HTR-8/SVneo (cell line): ENCODE measurements at regions not wholly inside any gene's neighbourhood (a gene's known extent, or its start where the extent isn't known, plus 50 kb on each side); places are given as distances from the start of the nearest gene placed in this dataset.
"Not testable (repeated sequence)": the region's sequence is repeated elsewhere in the genome, so short reads cannot be mapped to it uniquely, and the experiment has no call there.

Experiments
- DNase-seq: peaks from one replicate; pipeline ENCODE4 v3.0.0; 2011; ENCODE audit warnings: low spot score, mixed read lengths; ENCODE audit not compliant: insufficient read length
- FAIRE-seq: peaks from 2 replicates; lab custom pipeline; 2011; peaks lifted over from hg19 to GRCh38; lab: Jason Lieb, UNC

- DNase-seq (no peak), FAIRE-seq (no peak)
Measured at GRCh38 chr1:229131243-229132105, 139.4 kb upstream of the RAB4A start.

- FAIRE-seq (no peak), DNase-seq (no peak)
Measured at GRCh38 chr1:229132106-229132443, 138.8 kb upstream of the RAB4A start.

- no peak for FAIRE-seq
Measured at GRCh38 chr1:229132706-229133105, 138.2 kb upstream of the RAB4A start.

DNA sequence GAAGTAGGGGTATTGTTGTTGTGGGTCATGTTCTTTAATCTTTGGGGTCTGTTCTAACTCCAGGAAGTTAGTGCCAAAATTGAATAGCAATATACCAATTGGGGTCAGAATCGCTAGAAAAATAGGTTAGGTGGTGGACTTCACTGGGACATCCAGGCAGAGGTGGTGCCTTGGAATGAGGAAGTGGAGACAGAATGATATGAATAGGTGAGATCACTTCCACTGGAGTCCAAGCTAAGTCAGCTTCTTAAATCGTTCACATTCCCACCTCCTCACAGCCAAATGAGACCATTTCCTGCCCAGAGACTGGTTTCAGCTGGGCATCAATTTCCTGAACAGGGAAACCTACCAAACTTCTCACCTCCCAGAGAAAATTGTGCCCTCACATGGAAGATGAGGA, 137.8 kb upstream of the RAB4A start:
- FAIRE-seq (no peak), DNase-seq (no peak)

More at GRCh38 chr1:229132706-229133105, 138.2 kb upstream of the RAB4A start:
- no peak for DNase-seq

GRCh38 chr1:229133811-229134210, 137.1 kb upstream of the RAB4A start:
- DNase-seq (no peak), FAIRE-seq (no peak)

- DNase-seq, FAIRE-seq: not testable (repeated sequence)
Measured at GRCh38 chr1:229134381-229135217, 136.3 kb upstream of the RAB4A start.

DNA sequence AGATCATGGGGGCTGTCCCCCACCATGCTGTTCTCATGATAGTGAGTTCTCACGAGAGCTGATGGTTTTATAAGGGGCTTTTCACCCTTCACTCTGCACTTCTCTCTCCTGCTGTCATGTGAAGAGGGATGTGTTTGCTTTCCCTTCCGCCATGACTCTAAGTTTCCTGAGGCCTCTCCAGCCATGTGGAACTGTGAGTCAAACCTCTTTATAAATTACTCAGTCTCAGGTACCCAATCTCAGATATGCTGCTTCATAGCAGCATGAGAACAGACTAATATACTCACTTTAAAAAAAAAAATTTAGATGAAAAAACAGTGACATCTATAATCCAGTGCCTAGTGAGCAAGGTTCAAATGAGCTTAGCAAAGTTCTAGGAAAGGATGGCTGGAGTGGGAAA, 135.1 kb upstream of the RAB4A start:
- FAIRE-seq (no peak), DNase-seq (no peak)

GRCh38 chr1:229136822-229137221, 134.1 kb upstream of the RAB4A start:
- DNase-seq: no peak
- no peak for FAIRE-seq

- no peak for FAIRE-seq
- no peak for DNase-seq
Measured at GRCh38 chr1:229137271-229137670, 133.6 kb upstream of the RAB4A start.

GRCh38 chr1:229138058-229138457, 132.9 kb upstream of the RAB4A start:
- DNase-seq: peak; percentile 20
- FAIRE-seq: no peak

- no peak for FAIRE-seq
- no peak for DNase-seq
Measured at GRCh38 chr1:229139331-229140118, 131.4 kb upstream of the RAB4A start.

DNA sequence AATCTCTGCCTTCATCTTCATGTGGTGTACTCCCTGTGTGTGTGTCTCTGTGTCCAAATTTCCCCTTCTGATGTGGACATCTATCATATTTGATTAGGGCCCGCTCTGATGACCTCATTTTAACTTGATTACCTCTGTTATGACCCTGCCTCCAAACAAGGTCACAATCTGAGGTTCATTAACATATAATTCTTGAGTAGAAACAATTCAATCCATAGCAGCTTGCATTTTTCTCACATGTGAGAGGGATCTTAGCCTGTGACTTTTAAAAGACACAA, 130.9 kb upstream of the RAB4A start:
- FAIRE-seq (no peak), DNase-seq (no peak)

DNA sequence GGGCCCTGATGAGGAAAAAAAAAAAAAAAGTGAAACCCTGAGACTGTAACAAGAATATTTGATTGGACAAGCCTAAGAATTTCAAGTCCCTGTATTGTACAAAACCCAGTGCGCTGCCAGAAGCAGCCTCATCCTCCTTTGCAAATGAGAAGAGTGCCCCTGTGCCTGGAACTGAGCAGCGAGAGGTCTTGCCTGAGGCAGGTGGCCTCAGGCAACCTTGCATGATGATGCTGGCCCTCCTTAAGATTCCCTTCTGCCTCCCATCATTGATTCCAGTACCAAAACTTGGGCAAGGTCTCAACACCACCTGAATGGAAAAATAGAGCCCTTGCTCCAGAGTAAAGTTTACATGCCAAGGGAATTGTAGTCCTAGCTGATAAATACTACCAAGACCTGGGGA, 129.6 kb upstream of the RAB4A start:
- DNase-seq (no peak), FAIRE-seq (no peak)

GRCh38 chr1:229141689-229142377, 129.1 kb upstream of the RAB4A start:
- FAIRE-seq (no peak), DNase-seq (no peak)

DNA sequence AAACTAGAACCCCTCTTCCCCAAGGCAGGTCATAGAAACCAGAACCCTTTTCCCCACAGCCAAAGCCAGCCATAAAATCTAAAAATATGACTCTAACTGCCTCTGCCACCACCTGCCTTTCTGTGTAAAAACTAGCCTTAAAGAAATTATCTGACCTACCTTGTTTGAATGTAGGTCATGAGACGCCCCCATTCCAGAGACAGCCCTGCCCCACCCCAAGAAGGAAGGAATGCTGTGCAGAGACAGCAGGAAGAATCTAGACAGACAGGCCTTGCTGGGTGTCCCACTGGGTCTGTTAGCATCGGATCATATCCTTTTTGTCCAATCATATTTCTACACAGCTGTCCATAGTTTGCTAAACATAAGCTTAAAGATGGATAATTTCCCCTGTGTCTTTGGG, 128.4 kb upstream of the RAB4A start:
- no peak for FAIRE-seq

DNA sequence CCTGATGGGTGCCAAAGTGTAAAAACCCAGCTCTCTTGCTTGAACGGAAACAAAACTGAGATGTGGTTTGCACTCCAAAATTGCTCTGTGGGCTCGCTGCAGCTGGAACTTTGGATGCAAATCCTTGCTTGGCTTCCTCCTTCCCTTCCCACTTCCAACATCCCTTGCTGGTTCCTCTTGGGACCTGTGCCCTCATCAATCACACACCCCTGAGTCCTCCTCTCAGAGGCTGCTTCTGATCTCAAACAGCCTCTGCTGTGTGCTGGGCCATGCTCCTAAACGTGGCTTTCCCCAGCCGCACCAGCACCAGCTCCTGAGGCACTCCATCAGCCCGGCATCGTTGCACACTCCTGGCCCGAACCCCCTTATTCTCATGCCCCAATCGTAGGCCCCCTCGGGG, 124.3 kb upstream of the RAB4A start:
- DNase-seq (no peak), FAIRE-seq (no peak)

More for the DNA sequence above, 128.4 kb upstream of the RAB4A start:
- no peak for DNase-seq

DNA sequence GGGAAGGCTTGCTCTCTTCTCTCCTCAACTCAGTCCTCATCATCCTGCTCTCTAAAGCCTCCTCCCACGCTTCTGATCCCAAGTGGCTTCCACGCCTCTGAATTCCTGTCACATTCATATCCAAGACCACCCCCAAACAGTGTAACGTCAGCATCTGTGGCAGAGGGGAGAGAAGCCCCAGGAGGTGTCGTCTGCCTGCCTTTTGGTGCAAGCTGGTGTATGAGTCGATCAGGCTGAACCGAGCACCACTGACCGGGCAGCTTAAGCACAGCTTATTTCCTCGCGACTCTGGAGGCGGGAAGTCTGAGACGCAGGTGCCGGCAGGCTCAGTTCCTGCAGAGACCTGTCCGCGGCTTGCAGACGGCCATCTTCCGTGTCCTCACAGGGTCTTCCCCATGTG, 123.8 kb upstream of the RAB4A start:
- no peak for DNase-seq
- FAIRE-seq: no peak

DNA sequence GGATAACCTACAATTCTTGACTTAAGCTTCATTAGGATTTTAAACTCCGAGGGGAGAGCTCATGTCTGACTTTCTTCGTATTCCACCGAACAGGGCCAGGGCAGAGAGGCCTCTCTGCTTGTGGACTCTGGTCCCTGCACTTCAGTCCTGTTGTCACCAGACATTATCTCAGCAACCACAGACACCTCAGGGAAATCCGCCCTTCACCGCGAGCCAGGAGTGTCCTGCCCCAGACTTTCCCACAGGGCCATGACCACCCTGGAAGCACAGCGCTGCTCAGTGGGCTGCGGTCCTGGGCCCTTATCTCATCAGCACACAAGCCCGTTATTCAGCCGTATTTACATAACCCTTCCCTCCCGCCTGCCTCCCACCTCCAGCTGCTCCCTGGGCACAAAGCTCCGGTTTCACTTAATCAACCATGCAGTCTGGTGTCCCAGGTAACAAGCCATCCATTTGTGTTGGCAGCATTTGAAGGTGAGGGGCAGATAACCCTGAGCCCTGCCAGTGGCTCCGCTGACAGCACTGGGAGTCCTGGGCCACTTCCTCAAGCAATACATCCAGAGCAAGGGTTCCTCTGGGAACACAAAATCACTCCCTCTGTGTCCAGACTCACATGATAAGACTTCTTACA, 122.8 kb upstream of the RAB4A start:
- no peak for FAIRE-seq
- DNase-seq: no peak

GRCh38 chr1:229148743-229149142, 122.2 kb upstream of the RAB4A start:
- no peak for DNase-seq
- FAIRE-seq: peak; percentile 38

GRCh38 chr1:229149435-229149834, 121.5 kb upstream of the RAB4A start:
- FAIRE-seq (peak; percentile 58), DNase-seq (no peak)
